Endothelial cell (in vitro differentiated cells): ENCODE measurements at regions not wholly inside any gene's neighbourhood (a gene's known extent, or its start where the extent isn't known, plus 50 kb on each side); places are given as distances from the start of the nearest gene placed in this dataset.

ENCODE experiments used
- DNase-seq: peaks from one replicate; pipeline ENCODE4 v3.0.0; 2021; ENCODE audit warnings: low spot score
- H3K27ac Mint-ChIP-seq: one replicate; pipeline ENCODE4 v1.8.0; 2021; ENCODE audit warnings: mixed read lengths, inconsistent platforms; ENCODE audit not compliant: unreplicated experiment
- H3K27me3 Mint-ChIP-seq: one replicate; pipeline ENCODE4 v1.8.0; 2021; ENCODE audit warnings: mild to moderate bottlenecking, moderate library complexity, mixed read lengths, inconsistent platforms; ENCODE audit not compliant: unreplicated experiment
- H3K36me3 Mint-ChIP-seq: one replicate; pipeline ENCODE4 v1.8.0; 2021; ENCODE audit warnings: mild to moderate bottlenecking, low read depth, mixed read lengths, inconsistent platforms; ENCODE audit not compliant: unreplicated experiment
- H3K4me1 Mint-ChIP-seq: one replicate; pipeline ENCODE4 v1.8.0; 2021; ENCODE audit warnings: mild to moderate bottlenecking, mixed read lengths, inconsistent platforms; ENCODE audit not compliant: unreplicated experiment
- H3K4me3 Mint-ChIP-seq: one replicate; pipeline ENCODE4 v1.8.0; 2021; ENCODE audit warnings: mild to moderate bottlenecking, mixed read lengths, inconsistent platforms; ENCODE audit not compliant: unreplicated experiment
- H3K9me3 Mint-ChIP-seq: one replicate; pipeline ENCODE4 v1.8.0; 2021; ENCODE audit warnings: mixed read lengths, inconsistent platforms; ENCODE audit not compliant: unreplicated experiment
- CTCF ChIP-seq: fragments of 200-600 bp; sonication (generic); IDR thresholded peaks from one replicate; pipeline ENCODE4 v1.5.0; 2021; ENCODE audit warnings: antibody characterized with exemption; ENCODE audit not compliant: unreplicated experiment

GRCh38 chr11:129267716-129268115 is 75.6 kb upstream of the ARHGAP32 start:
- peaks cover 3% of the 10 kb centered on the region for H3K27me3 Mint-ChIP-seq
- no peak for TF ChIP-seq CTCF
- no peaks in the 10 kb centered on the region for H3K9me3 Mint-ChIP-seq
- no peaks in the 10 kb centered on the region for H3K36me3 Mint-ChIP-seq
- H3K4me3 Mint-ChIP-seq, result no peak overlapping the region
- peaks cover 12% of the 10 kb centered on the region for H3K4me1 Mint-ChIP-seq
- no peak for DNase-seq
- no peak overlapping the region for H3K27ac Mint-ChIP-seq

GRCh38 chr11:129266536-129266935 is 74.4 kb upstream of the ARHGAP32 start:
- no peak overlapping the region for H3K4me3 Mint-ChIP-seq
- no peak for DNase-seq
- peaks cover 3% of the 10 kb centered on the region for H3K27me3 Mint-ChIP-seq
- peaks cover 10% of the 10 kb centered on the region for H3K4me1 Mint-ChIP-seq
- no peaks in the 10 kb centered on the region for H3K9me3 Mint-ChIP-seq
- no peak overlapping the region for H3K27ac Mint-ChIP-seq
- no peaks in the 10 kb centered on the region for H3K36me3 Mint-ChIP-seq
- no peak for TF ChIP-seq CTCF

GRCh38 chr11:129265125-129265788 is 73.1 kb upstream of the ARHGAP32 start:
- H3K27me3 Mint-ChIP-seq, result peaks cover 3% of the 10 kb centered on the region
- H3K4me3 Mint-ChIP-seq, result no peak overlapping the region
- H3K9me3 Mint-ChIP-seq, result no peaks in the 10 kb centered on the region
- H3K4me1 Mint-ChIP-seq, result peaks cover 12% of the 10 kb centered on the region
- no peak overlapping the region for H3K27ac Mint-ChIP-seq
- DNase-seq, result no peak
- no peak for TF ChIP-seq CTCF
- no peaks in the 10 kb centered on the region for H3K36me3 Mint-ChIP-seq

- Mint-ChIP-seq H3K27ac (no peak overlapping the region), H3K9me3 (no peaks in the 10 kb centered on the region), H3K4me1 (peaks cover 18% of the 10 kb centered on the region), H3K27me3 (peaks cover 3% of the 10 kb centered on the region), H3K36me3 (no peaks in the 10 kb centered on the region), H3K4me3 (no peak overlapping the region)
- no peak for TF ChIP-seq CTCF
- DNase-seq, result no peak
Observed at GRCh38 chr11:129264114-129264513, 72.0 kb upstream of the ARHGAP32 start.

- DNase-seq, result no peak
- no peaks in the 10 kb centered on the region for H3K36me3 Mint-ChIP-seq
- H3K4me3 Mint-ChIP-seq, result no peak overlapping the region
- peaks cover 15% of the 10 kb centered on the region for H3K4me1 Mint-ChIP-seq
- H3K27me3 Mint-ChIP-seq, result peaks cover 1% of the 10 kb centered on the region
- H3K27ac Mint-ChIP-seq, result no peak overlapping the region
- no peaks in the 10 kb centered on the region for H3K9me3 Mint-ChIP-seq
- TF ChIP-seq CTCF, result no peak
Observed at GRCh38 chr11:129260750-129261149, 68.6 kb upstream of the ARHGAP32 start.
